C4-2B (cell line): ENCODE measurements at regions not wholly inside any gene's neighbourhood (a gene's known extent, or its start where the extent isn't known, plus 50 kb on each side); places are given as distances from the start of the nearest gene placed in this dataset.

Source experiments
- ZFX ChIP-seq: fragments of 450-650 bp; IDR thresholded peaks from 2 replicates; pipeline ENCODE4 v1.6.1; 2017
- TF ChIP-seq, protein P1 (sequence below): fragments of 450-650 bp; conservative IDR thresholded peaks from 2 replicates; pipeline ENCODE4 v1.5.1; 2017; ENCODE audit warnings: mild to moderate bottlenecking

DNA sequence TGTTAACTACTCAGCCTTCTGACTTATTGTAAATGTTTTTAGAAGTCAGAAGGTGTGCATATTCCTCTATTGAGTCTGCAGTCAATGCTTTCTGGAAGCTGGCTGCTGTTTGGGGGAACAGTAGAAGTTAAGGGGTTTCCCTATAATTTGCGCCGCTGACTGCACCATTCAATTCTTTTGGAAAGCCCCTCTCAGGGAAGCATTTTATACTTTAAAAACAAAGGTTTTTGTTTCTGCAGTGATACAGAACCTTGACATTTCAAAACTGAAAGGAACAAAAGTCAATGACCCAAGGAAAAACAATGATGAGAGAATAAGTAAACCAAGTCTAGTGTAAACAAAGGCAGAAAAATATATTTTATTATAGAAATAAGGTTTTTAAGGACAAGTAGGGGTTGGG, 120.8 kb upstream of the TNFAIP3 start:
- TF ChIP-seq, protein P1, sequence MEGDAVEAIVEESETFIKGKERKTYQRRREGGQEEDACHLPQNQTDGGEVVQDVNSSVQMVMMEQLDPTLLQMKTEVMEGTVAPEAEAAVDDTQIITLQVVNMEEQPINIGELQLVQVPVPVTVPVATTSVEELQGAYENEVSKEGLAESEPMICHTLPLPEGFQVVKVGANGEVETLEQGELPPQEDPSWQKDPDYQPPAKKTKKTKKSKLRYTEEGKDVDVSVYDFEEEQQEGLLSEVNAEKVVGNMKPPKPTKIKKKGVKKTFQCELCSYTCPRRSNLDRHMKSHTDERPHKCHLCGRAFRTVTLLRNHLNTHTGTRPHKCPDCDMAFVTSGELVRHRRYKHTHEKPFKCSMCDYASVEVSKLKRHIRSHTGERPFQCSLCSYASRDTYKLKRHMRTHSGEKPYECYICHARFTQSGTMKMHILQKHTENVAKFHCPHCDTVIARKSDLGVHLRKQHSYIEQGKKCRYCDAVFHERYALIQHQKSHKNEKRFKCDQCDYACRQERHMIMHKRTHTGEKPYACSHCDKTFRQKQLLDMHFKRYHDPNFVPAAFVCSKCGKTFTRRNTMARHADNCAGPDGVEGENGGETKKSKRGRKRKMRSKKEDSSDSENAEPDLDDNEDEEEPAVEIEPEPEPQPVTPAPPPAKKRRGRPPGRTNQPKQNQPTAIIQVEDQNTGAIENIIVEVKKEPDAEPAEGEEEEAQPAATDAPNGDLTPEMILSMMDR = no peak
- TF ChIP-seq ZFX = no peak
